Breast epithelium (tissue), 3 donors: ENCODE measurements at regions not wholly inside any gene's neighbourhood (a gene's known extent, or its start where the extent isn't known, plus 50 kb on each side); places are given as distances from the start of the nearest gene placed in this dataset.

ENCODE experiments used
- CTCF ChIP-seq, 3 donors: fragments of 450-650 bp; IDR thresholded peaks; one replicate each; pipeline ENCODE4 v1.5.1; 2016 to 2017; ENCODE audit warnings: antibody characterized with exemption in 3 of 3, mild to moderate bottlenecking in 3 of 3, moderate library complexity in 3 of 3
- POLR2A ChIP-seq: fragments of 450-650 bp; IDR thresholded peaks from one replicate; pipeline ENCODE4 v1.6.1; 2016; ENCODE audit warnings: antibody characterized with exemption, mild to moderate bottlenecking, moderate library complexity
- POLR2AphosphoS5 ChIP-seq, 3 donors: sonication (generic); formaldehyde crosslinking; IDR thresholded peaks; one replicate each; pipeline ENCODE4 v1.6.1; 2017; ENCODE audit warnings: antibody characterized with exemption in 3 of 3

- no peak for TF ChIP-seq CTCF (IDR thresholded peaks at IDR 0.05)
- no peak for TF ChIP-seq POLR2A
- TF ChIP-seq POLR2AphosphoS5 (IDR thresholded peaks at IDR 0.05): no peak
Observed at GRCh38 chr11:70661761-70662501, 263.6 kb downstream of the CTTN start.
